Choroid plexus epithelial cell (primary cell): ENCODE measurements at regions not wholly inside any gene's neighbourhood (a gene's known extent, or its start where the extent isn't known, plus 50 kb on each side); places are given as distances from the start of the nearest gene placed in this dataset.

Source experiments
- DNase-seq: peaks from one replicate; pipeline ENCODE4 v3.0.0-alpha.2; 2010; ENCODE audit warnings: low read depth
- H3K4me3 ChIP-seq: 2 replicates; pipeline ENCODE4 v1.5.1; 2011; ENCODE audit warnings: low read depth, mild to moderate bottlenecking, control low read depth, low read length, moderate library complexity
- TF ChIP-seq, protein P1 (sequence below): conservative IDR thresholded peaks from 2 replicates; pipeline ENCODE4 v1.5.1; 2011; ENCODE audit warnings: low read depth, mild to moderate bottlenecking, control low read depth, inconsistent platforms, low read length, moderate library complexity

DNA sequence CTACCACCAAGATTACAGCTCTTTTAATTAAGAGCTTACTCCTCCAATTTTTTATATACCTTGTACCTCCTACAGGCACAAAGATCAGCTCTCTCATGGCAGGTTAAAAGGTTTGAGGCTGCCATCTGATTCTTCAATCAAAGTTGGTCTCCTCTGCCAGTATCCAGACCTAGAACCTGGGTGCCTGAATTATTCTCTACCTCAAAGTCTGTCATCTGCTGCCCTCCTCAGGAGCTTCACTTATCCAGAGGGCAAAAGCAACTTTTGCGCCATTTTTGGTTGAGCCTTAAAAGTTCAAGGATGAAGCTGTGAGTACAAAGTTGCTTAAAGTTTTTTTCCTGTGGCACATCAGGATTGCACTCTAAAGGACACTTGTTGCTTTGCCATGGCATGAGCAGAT, 343.7 kb upstream of the PPP1R2C start:
- DNase-seq: peak; percentile 1
- H3K4me3 ChIP-seq: no peak overlapping the region
- TF ChIP-seq, protein P1, sequence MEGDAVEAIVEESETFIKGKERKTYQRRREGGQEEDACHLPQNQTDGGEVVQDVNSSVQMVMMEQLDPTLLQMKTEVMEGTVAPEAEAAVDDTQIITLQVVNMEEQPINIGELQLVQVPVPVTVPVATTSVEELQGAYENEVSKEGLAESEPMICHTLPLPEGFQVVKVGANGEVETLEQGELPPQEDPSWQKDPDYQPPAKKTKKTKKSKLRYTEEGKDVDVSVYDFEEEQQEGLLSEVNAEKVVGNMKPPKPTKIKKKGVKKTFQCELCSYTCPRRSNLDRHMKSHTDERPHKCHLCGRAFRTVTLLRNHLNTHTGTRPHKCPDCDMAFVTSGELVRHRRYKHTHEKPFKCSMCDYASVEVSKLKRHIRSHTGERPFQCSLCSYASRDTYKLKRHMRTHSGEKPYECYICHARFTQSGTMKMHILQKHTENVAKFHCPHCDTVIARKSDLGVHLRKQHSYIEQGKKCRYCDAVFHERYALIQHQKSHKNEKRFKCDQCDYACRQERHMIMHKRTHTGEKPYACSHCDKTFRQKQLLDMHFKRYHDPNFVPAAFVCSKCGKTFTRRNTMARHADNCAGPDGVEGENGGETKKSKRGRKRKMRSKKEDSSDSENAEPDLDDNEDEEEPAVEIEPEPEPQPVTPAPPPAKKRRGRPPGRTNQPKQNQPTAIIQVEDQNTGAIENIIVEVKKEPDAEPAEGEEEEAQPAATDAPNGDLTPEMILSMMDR: no peak

GRCh38 chrX:43139645-43140044, 361.7 kb upstream of the PPP1R2C start:
- no peak for DNase-seq
- no peak overlapping the region for H3K4me3 ChIP-seq
- TF ChIP-seq, protein P1: no peak

- DNase-seq: no peak
- TF ChIP-seq, protein P1: no peak
- no peak overlapping the region for H3K4me3 ChIP-seq
These were observed 362.6 kb upstream of the PPP1R2C start for GRCh38 chrX:43140582-43140981.

DNA sequence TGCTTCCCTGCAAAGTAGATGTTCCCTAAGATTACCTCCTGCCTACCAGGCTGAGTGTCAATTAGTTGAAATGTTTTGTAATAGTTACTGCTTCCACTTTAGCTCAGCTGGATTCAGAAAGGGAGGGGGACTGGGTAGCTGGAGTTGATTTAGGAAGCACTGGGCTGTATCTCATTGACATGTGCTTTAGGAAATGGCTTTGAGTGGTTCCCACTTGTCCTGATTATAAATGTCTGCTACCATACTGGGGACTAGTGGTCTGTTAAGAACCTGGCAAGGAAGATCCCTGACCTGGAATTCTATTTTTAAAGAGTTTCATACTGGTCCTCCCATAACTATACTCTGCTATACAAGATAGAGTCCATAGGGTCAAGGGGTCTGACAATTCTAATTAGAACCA, 363.9 kb upstream of the PPP1R2C start:
- no peak overlapping the region for H3K4me3 ChIP-seq
- TF ChIP-seq, protein P1: no peak
- no peak for DNase-seq

DNA sequence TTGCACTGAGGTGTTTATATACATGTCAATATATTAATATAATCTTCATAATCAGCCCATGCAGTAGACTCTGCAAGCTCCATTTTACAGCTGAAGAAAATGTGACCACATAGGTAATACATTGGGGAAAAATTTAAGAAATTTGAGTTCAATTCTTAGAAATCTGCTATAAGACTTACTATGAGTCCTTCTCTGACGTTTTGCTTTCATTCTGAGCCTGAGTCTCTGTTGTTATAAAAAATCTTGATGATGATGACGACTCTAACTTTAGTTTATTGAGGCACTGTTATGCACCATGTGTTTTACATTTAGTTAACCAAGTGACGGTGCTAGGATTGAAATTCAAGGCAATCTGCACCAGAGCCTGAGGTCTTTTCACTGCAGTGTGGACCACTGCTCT, 370.3 kb upstream of the PPP1R2C start:
- DNase-seq: no peak
- no peak overlapping the region for H3K4me3 ChIP-seq
- TF ChIP-seq, protein P1: no peak

GRCh38 chrX:43165343-43165920, 387.5 kb upstream of the PPP1R2C start:
- H3K4me3 ChIP-seq: no peak overlapping the region
- TF ChIP-seq, protein P1: no peak
- DNase-seq: no peak

DNA sequence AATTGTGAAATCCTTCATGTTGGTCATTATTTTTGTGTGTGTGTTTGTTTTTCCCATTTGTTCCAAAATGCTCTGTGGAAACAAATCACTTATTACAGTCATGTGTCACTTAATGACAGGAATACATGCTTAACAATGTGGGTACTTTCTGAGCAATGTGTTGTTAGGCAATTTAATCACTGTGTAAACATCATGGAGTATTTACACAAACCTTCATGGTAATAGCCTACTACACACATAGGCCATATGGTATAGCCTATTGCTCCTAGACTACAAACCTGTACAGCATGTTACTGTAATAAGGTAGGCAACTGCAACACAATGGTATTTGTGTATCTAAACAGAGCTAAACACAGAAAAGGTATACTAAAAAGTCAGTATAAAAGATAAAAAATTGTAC, 388.9 kb upstream of the PPP1R2C start:
- TF ChIP-seq, protein P1: no peak
- no peak for DNase-seq
- no peak overlapping the region for H3K4me3 ChIP-seq
